Ishikawa (cell line): ENCODE measurements at regions not wholly inside any gene's neighbourhood (a gene's known extent, or its start where the extent isn't known, plus 50 kb on each side); places are given as distances from the start of the nearest gene placed in this dataset.

Source experiments
- EGR1 ChIP-seq: IDR thresholded peaks from 2 replicates; pipeline ENCODE4 v1.6.1; 2012
- TF ChIP-seq, protein P1 (sequence below): IDR thresholded peaks from 2 replicates; pipeline ENCODE4 v1.6.1; 2012

DNA sequence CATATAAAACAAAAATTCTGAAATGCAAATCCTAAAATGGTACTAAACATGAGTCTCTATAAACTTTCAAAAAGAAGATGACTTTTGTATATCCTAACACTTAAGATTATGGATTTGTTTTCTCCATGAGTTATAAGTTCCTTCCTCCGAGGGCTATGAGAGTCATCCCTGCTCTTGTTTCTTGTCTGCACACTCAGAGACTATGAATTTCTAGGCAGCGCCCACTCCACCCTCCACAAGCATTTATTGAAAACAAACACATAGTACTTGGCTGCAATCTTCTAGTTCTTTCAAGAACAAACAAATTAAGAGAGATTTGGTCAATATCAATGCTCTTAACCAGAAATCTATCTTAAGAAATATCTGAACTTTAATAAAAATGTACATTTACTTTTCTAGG, 211.7 kb downstream of the DKK1 start:
- TF ChIP-seq, protein P1, sequence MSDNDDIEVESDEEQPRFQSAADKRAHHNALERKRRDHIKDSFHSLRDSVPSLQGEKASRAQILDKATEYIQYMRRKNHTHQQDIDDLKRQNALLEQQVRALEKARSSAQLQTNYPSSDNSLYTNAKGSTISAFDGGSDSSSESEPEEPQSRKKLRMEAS: no peak
- TF ChIP-seq EGR1: no peak
